HG03103 (cell line): ENCODE measurements at regions not wholly inside any gene's neighbourhood (a gene's known extent, or its start where the extent isn't known, plus 50 kb on each side); places are given as distances from the start of the nearest gene placed in this dataset.
"Not testable (repeated sequence)": the region's sequence is repeated elsewhere in the genome, so short reads cannot be mapped to it uniquely, and the experiment has no call there.

ENCODE experiments used
- ATAC-seq: cut with Tn5 transposase; IDR thresholded peaks from one replicate; pipeline ENCODE4 v1.9.1; 2021; ENCODE audit warnings: low read depth; ENCODE audit not compliant: unreplicated experiment

GRCh38 chr3:18237251-18238005 is 187.7 kb downstream of the SATB1 start:
- ATAC-seq = peak; percentile 81

DNA sequence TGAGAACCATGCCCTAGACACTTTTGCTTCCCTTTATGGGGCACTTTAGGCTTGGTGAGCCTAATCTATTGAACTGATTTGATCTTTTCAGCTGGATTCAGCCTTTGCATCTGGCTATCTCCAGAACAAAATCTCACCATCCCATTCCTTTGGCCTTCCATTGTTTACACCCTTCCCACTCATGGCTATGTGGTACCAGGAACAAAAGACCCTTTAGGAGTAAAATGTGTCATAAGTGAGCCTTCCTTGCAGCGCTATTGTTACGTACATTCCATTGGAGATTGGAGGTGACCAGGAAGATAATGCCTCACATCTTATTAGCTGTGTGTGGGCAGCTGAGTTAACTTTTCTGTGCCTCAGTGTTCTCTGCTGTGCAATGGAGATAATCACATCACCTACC is 188.4 kb downstream of the SATB1 start:
- no peak for ATAC-seq

DNA sequence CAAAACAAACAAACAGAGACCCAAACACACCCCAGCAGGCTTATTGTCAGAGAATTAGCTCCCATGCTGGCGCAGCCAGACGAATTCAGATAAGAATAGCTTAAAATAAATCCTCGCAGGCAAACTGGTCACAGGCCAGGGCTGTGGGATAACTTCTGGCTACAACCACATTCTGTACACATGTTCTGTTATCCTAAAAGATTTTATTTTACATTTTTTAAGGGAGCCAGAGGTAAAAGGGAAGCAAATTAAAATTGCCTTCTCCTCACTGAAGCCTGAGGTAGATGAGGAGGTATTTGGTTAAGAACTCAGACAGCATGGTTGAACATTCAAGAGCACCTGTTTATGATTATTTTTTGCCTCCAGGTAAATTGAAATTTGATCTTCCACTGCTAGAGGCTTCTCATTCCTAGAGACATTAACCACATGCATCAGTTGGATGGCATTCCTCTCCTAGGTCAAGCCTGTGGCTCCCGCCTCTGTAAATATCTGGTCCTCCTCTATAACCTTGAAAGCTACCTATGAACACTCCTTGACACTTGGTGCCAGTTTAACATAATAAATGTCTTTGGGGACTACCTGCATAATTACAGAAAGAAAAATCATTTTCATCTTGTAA is 190.3 kb downstream of the SATB1 start:
- ATAC-seq = no peak

DNA sequence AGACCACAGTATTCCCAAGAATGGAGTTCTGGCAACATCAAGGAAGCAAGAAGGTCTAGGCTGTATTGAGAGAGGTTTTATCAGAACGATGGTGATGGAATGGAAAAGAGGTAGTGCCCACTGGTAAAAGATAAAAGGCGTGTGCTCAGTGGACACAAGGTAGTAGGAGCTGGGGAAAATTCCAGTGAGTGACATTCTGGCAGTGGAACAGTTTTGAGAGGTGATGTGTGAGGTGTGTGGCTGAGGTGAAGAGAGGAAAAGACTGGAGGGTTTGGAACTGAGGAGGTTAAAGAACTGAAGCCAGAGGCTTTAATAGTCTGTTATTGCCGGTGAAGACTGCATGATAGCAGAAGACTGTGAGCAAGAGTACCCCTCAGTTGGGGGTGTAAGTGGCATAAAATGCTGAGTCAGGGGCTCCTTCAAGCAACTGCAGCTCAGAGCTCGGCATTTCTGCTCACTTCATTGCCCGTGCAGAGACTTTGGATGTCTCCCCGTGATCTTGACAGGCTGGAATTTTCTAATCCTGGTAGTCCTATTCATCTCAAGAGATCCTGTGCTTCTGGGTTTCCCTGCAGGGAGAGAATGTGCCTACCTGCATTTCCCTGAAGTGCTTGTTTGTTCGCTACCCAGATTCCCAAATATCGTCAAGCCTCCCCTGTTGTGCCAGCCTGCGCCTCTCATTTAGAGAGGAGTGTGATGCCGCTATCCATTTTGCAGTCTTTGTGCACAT is 191.0 kb downstream of the SATB1 start:
- no peak for ATAC-seq

- no peak for ATAC-seq
Observed at GRCh38 chr3:18232317-18232716, 192.8 kb downstream of the SATB1 start.

DNA sequence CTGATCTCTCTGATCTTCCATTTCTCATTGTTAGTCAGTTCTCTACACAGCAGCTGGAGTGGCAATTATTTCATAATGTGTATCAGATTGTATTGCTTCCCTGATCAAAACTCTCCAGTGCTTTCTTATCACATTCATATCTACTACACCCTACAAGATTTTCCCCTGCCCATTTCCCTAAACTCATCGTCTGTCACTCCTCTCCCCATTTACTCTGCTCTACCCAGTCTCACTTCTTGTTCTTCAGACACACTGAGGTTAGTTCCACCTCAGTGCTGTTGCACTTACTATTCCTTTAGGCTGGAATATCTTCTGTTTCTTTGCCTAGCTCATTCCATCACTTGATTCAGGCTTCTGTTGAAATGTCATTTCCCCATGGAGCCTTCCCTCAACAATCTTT is 197.1 kb downstream of the SATB1 start:
- no peak for ATAC-seq

DNA sequence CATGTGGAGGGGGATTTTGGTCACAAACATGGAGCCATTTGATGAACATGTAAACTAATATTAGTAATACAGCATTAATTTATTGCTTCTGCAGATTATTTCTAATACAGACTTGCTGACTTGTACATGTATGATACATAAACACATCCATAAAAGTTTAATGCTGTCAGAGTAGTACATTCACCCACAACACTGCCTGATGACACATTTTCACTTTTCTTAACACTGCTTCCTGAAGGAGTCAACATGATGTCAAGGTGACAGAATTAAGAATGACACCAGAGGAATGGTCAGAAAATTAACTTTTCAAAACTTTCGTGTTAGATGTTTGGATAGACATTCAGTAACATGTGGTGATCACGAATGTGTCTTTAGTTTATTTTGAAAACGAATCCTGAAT is 199.4 kb downstream of the SATB1 start:
- ATAC-seq = no peak

DNA sequence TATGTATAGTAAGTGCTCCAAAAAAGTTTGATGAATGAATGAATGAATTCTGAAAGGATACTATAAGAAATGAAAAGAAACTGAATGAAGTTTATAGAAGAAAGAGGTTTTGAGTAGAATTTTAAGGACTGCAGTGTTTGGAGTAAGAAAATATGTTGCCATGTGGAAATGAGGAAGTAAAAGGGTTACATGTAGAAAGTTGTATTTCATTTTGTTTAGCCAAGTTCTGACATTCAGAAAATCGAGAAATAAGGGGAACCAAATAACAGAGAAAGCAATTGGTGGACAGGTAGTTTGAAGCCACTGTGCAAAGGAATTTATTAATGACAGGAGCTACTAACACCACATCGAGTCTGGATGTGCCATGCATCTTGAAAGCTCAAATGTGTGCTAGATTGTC is 200.7 kb downstream of the SATB1 start:
- ATAC-seq = no peak

DNA sequence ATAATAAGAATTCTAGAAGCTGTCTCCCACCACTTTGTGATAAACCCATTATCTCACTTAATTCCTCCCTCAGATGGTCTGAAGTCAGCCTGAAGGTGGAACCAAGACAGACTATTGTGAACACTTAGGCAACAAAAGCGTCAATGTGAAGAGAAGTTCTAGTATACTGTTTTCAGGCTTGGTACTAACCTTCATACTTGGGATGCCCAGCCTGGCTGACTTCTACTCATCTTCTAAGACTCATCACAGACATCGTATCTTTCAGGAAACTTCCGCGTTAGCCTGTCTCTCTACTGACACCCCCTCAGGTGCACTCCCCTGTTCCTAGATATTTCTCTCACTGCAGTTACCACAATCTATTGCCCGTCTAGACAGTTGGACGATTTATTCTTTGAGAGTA is 201.2 kb downstream of the SATB1 start:
- ATAC-seq = peak; percentile 32

- peak; percentile 99 for ATAC-seq
Observed at GRCh38 chr3:18223571-18223970, 201.6 kb downstream of the SATB1 start.

DNA sequence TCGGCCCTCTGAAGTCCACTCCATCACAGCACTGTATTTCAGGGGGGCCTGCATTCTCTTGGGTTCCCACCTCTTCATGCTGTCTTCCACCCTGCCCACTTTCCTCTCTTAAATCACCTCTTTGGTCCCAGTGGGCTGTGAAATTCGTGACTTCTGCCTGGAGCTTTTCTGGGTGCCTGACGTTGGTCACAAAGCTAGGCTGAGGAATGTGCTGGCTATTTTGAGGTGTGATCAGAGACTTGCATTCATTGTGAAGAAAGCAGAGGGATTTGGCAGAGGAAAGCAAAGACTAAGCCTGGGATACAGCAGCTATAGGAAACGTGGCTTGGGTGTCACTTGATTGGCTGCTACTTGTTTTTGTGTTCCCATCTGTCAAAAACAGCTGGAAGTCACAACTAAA is 202.5 kb downstream of the SATB1 start:
- no peak for ATAC-seq

DNA sequence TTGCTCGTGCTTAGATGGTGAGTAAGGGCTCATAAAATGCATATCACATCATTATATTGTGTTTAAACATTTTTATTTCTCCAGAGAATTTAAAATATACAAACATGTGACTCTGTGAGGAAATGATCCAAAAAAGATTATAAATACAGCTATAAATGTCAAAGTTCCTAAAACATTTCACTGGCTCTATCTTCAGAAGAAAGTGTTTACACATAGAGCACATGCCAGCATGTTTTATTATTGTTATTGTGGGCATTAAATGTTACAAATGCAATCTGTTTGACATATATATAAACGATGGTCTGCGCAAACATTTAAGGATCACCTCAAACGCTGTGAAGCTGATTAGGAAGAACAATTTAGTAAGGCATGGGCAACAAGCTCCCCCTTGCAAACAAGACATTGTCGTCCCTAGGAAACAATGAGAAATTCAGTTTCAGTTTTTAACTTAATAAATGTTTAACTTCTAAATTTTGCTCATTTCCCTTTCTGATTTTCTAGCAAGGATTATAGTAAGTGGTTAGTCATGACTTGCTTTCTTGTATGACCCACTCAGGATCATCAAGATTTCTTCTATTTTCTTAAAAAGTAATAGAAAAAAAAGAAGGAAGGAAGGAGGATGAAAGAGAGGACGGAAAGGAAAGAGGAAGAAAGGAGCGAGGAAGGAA is 207.5 kb downstream of the SATB1 start:
- ATAC-seq = no peak

GRCh38 chr3:18216996-18217395 is 208.1 kb downstream of the SATB1 start:
- ATAC-seq = no peak

GRCh38 chr3:18215639-18216038 is 209.5 kb downstream of the SATB1 start:
- no peak for ATAC-seq

DNA sequence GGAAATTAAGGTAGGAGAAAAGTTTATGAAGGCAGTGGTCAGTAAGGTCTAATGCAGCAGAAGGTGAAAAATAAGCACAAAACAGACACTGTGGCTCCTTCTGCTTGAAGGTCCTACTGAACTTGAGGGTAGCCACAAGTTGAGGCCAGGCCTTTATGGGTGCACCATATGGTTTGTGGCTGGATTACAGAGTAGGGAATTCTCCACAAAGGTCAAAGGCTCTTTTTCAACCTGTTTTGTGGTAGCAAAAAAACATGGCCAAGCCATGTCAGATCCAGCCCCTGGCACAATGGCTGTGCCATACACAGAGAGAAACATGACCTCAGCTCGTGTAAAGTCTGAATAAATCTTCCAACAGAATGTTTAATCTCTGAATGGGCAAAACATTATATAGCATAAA is 214.0 kb downstream of the SATB1 start:
- ATAC-seq = no peak

DNA sequence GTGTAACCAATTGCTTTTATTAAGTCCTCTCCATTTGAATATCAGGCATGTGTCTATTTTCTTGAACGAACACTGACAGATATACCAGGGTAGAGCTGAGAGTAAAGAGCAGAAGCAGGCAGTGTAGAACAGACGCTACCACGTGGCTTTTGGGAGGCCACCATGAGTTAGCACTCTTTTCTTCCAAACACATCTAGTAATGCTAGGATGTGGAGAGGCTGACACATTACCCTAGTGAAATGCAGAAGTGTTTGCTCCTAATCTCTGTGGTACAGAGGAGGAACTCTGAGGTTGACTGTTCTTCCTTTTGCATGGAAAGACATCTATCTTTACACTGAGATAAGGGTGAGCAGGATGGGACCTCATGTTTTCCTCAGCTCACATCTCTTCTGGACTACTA is 216.3 kb downstream of the SATB1 start:
- ATAC-seq = no peak

DNA sequence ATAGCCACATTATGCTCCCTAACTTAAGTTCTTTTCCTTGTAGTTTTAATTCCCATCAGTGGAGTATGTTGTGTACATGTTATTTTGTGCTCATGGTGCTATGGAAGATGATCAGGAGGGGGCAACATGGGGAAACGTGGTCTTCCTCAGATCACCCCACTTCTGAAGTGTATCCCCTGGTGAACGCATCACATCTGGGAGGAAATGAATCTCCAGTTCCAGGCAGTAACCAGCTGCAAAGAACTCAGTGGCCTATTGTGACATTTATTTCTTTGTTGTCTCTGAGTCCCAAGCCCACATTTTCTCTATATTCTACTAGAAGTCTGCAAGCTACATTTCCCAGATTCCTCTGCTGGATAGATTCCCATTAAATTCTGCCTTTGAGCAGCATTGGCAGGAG is 217.0 kb downstream of the SATB1 start:
- no peak for ATAC-seq

DNA sequence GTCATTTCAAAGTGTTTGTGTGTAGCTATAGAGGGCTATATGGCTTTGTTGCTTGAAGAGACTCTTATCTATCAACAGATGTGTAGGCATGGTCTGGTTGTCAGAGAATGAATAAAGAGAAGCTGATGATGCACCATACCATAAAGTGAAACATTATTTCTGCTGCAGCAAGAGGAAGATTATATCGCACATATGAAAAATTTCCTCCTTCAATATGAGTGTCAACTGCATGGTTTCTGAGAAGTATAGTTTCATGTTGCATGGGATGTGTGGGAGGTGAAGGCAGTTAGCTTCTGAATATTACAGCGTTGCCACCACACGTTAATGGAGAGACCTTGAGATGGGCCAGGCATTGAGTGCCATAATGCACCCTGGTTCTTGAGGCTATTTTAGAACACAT is 217.9 kb downstream of the SATB1 start:
- no peak for ATAC-seq

GRCh38 chr3:18205701-18206100 is 219.4 kb downstream of the SATB1 start:
- not testable (repeated sequence) for ATAC-seq

DNA sequence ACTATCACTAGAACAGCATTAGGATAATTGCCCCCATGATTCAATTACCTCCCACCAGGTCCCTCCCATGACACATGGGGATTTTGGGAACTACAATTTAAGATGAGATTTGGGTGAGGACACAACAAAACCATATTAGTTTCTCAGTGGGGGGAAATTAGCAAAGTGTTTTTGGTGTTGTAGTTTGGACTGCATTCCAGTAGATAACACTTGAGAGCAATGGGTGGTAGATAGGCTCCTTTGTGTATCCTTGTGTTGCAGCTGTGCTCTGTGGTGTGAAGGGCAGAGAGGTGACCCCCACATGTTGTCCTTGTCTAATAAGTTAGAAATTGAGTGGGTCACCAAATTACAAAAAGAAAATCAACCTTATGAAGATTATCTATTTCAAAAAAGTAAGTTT is 223.8 kb downstream of the SATB1 start:
- ATAC-seq = no peak

DNA sequence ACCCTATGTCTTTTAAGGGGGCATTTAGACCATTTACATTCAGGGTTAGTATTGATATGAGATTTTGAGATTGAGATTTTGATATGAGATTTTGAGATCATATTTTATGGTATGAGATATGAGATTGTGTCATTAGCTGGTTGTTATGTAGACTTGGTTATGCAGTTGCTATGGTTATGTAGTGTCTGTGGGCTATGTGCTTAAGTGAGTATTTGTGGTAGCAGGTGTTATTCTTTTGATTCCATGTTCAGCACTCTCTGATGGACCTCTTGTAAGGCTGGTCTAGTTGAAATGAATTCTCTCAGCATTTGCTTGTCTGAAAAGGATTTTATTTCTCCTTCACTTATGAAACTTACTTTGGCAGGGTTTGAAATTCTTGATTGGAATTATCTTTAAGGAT is 225.4 kb downstream of the SATB1 start:
- no peak for ATAC-seq
